ENCODE measurements at regions not wholly inside any gene's neighbourhood (a gene's known extent, or its start where the extent isn't known, plus 50 kb on each side); places are given as distances from the start of the nearest gene placed in this dataset.

DNA sequence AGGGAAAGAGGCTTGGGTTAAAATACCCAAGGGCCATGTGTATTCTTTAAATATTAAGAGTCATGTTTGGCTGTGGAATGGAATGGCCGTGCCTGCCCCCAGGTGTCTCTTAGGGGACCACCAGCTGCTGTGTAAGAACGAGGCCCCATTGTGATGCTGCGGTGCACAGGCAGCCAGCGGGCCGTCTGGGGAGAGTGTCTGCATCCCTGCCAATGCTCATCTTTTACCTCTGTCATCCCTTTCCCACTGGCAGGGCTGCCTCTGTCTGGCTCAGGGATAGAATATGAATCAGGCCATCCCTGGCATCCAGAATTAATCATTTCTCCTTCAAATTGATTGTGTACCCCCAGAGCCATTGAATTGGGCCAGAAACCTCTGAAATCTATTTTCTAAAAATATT lies 137.8 kb upstream of the GALNT17 start:
- TF ChIP-seq TAF1 (IDR thresholded peaks at IDR 0.05; ENCODE audit: low read depth) = no peak
- TF ChIP-seq ZBTB7A (IDR thresholded peaks at IDR 0.05; ENCODE audit: low read depth) = no peak
- no peak for TF ChIP-seq EP300 (IDR thresholded peaks at IDR 0.05; ENCODE audit: borderline replicate concordance)
- no peak for TF ChIP-seq REST (IDR thresholded peaks at IDR 0.05; ENCODE audit: low read depth)
- no peak for TF ChIP-seq YY1 (IDR thresholded peaks at IDR 0.05; ENCODE audit: low read depth)
- no peak for TF ChIP-seq CREB1 (IDR thresholded peaks at IDR 0.05; ENCODE audit: low read depth)

All from Ishikawa (cell line).